ENCODE measurements at regions not wholly inside any gene's neighbourhood (a gene's known extent, or its start where the extent isn't known, plus 50 kb on each side); places are given as distances from the start of the nearest gene placed in this dataset.

DNA sequence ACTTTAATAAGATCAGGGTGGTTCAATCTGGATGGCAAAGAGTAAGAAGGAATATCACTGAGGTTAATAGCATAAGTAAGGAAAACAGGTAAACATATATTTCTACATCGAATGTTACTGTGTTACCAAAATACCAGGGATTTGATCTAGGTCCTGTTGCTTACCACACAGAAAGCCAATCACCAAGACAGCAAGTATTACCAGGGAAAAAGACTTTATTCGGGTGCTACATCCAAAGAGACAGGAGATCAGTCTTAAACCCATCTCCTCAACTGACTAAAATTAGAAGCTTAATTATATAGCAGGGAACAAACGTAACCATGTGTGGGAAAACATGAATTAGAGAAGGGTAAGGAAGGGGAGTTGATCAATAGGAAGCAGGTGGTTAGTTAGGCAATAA, 500.1 kb downstream of the EFNA5 start:
- Histone ChIP-seq H3K9me3 (ENCODE audit: low read depth, low read length) (no peaks in the 10 kb centered on the region), H3K27ac (no peak overlapping the region), H3K4me3 (no peak overlapping the region), H3K9ac (ENCODE audit: insufficient read length) (no peak overlapping the region), H3K36me3 (ENCODE audit: insufficient read depth, low read length) (no peaks in the 10 kb centered on the region)
- no peak for TF ChIP-seq POLR2AphosphoS5 (IDR thresholded peaks at IDR 0.05; ENCODE audit: borderline replicate concordance, low read depth, low read length)
- no peak for TF ChIP-seq EZH2 (IDR thresholded peaks at IDR 0.05)
- TF ChIP-seq FOXP2 (optimal IDR thresholded peaks at IDR 0.05; ENCODE audit: control extremely low read depth, extremely low read length, insufficient read depth): no peak
- no peak for DNase-seq (ENCODE audit: low read depth, low spot score)

DNA sequence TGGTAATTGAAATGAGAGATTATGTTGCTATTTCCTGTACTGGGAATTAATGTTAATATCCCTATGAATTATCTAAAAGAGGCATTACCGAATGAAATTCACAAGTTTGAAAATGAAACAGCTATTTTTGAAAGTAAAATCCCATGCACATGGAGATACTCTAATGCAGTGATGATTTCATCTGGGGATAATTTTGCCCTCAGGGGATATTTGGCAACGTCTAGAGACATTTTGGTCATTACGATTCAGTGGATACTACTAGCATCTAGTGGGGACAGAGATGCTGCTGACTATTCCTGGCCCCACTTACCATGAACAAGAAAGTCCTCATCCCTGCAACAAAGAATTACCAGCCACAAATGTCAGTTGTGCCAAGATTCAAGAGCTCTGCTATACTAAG, 500.9 kb downstream of the EFNA5 start:
- Histone ChIP-seq H3K36me3 (ENCODE audit: insufficient read depth, low read length) (no peaks in the 10 kb centered on the region), H3K4me3 (no peak overlapping the region), H3K27ac (no peak overlapping the region), H3K9me3 (ENCODE audit: low read depth, low read length) (no peaks in the 10 kb centered on the region), H3K9ac (ENCODE audit: insufficient read length) (no peak overlapping the region)
- DNase-seq (ENCODE audit: low read depth, low spot score): no peak
- no peak for TF ChIP-seq EZH2 (IDR thresholded peaks at IDR 0.05)
- no peak for TF ChIP-seq FOXP2 (optimal IDR thresholded peaks at IDR 0.05; ENCODE audit: control extremely low read depth, extremely low read length, insufficient read depth)
- no peak for TF ChIP-seq POLR2AphosphoS5 (IDR thresholded peaks at IDR 0.05; ENCODE audit: borderline replicate concordance, low read depth, low read length)

DNA sequence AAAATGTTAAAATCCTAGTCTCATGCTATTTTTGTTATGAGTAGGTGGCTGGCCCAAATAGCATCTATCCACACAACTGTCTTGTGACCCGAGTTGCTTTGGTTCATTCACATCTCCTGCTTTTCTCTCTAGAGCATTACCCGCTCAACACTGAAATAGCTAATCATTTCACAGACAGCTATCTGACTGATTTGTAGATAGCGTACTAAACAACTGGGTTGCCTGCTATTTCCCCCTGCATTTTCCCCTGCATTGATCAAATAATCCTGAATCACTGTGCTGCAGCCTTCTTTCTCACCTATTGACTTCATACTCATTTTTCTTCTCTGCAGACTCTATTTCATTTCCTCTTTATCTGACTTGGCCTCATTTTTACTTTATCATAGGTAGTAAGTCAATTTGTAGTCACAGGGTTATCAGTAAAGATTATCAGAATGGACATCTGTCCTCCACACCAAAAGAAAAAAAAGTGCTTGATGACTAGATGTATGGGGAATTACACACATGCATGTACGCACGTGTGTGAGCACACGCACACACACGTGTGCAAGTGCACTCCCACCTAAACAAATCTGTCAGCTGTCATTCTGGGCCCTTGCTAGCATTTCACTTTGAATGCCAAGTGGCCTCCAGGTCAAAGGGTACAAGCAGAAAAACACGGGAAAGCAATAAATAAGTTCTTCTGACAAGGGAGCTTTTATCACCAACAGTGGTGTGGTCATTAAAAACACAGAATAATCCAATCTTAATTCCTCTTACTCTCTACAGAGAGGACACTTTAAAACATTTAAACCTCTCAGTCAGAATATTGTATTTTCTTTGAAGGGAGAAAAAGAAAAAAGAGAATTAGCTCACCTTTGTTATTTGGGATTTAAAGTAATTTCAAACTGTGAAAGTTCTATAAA, 501.6 kb downstream of the EFNA5 start:
- TF ChIP-seq POLR2AphosphoS5 (IDR thresholded peaks at IDR 0.05; ENCODE audit: borderline replicate concordance, low read depth, low read length) (no peak), EZH2 (IDR thresholded peaks at IDR 0.05) (no peak), FOXP2 (optimal IDR thresholded peaks at IDR 0.05; ENCODE audit: control extremely low read depth, extremely low read length, insufficient read depth) (no peak)
- Histone ChIP-seq H3K9me3 (ENCODE audit: low read depth, low read length) (no peaks in the 10 kb centered on the region), H3K27ac (no peak overlapping the region), H3K9ac (ENCODE audit: insufficient read length) (no peak overlapping the region), H3K4me3 (no peak overlapping the region), H3K36me3 (ENCODE audit: insufficient read depth, low read length) (no peaks in the 10 kb centered on the region)
- DNase-seq (ENCODE audit: low read depth, low spot score): no peak

DNA sequence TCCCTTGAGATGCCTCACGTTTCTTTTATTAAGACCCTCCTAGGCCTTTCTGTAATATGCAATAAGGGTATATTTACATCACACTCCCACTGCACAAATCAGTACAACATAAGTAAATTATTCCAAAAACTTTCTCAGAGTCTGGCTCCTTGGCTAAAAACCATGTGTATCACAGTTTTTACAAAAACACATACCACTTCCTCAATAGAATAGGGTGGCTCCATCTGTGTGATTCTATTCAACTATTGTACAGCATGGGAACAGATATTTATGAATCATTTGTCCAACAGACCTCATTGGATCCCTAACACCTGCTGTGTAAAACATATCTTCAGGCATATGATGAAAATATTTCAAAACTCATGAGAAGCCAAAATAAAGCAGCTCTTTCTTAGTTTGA, 502.7 kb downstream of the EFNA5 start:
- Histone ChIP-seq H3K27ac (no peak overlapping the region), H3K36me3 (ENCODE audit: insufficient read depth, low read length) (no peaks in the 10 kb centered on the region), H3K9me3 (ENCODE audit: low read depth, low read length) (no peaks in the 10 kb centered on the region), H3K9ac (ENCODE audit: insufficient read length) (no peak overlapping the region), H3K4me3 (no peak overlapping the region)
- TF ChIP-seq EZH2 (IDR thresholded peaks at IDR 0.05) (no peak), FOXP2 (optimal IDR thresholded peaks at IDR 0.05; ENCODE audit: control extremely low read depth, extremely low read length, insufficient read depth) (no peak)
- DNase-seq (ENCODE audit: low read depth, low spot score): no peak

DNA sequence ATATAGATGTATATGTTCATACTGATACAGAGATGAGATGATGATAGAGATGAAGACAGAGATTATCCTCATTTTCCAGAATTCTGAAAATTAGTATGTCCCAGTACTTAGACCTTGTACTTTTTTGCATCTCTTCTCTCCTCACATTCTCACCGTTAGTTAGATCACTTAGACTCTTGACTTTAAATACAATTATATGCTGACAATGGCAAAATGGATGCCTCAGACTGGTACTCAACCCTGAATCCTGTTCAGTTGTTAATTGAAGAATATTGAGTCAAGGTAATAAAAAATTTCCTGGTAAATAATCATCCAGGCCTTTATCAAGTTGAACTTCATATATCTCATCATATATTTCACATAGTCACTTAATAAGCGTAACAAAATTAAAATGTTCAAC, 505.4 kb downstream of the EFNA5 start:
- DNase-seq (ENCODE audit: low read depth, low spot score): no peak
- no peak overlapping the region for H3K4me3 ChIP-seq
- no peak overlapping the region for H3K9ac ChIP-seq (ENCODE audit: insufficient read length)
- TF ChIP-seq POLR2AphosphoS5 (IDR thresholded peaks at IDR 0.05; ENCODE audit: borderline replicate concordance, low read depth, low read length) (no peak), FOXP2 (optimal IDR thresholded peaks at IDR 0.05; ENCODE audit: control extremely low read depth, extremely low read length, insufficient read depth) (no peak), EZH2 (IDR thresholded peaks at IDR 0.05) (no peak)
- no peaks in the 10 kb centered on the region for H3K9me3 ChIP-seq (ENCODE audit: low read depth, low read length)
- H3K36me3 ChIP-seq (ENCODE audit: insufficient read depth, low read length): no peaks in the 10 kb centered on the region
- H3K27ac ChIP-seq: no peak overlapping the region

DNA sequence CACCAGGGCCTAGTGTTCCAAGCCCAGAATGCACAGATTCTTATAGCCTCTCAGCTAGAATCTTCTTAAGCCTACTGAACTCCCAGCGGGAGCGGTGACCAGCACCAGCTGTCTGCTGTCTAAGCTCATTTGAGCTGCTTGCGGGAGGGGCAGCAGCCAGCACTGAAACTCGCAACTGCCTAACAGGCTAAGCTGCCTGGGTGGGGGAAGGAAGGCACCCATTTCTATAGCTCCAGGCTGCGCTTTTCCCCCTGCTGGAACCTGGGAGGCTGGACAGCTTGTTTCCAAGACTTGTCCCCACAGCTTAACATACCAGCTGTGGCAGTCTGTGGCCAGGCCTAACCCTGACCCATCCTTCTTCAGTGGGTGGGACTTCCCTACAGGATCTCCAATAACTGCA, 512.9 kb downstream of the EFNA5 start:
- Histone ChIP-seq H3K27ac (no peak overlapping the region), H3K4me3 (no peak overlapping the region), H3K36me3 (ENCODE audit: insufficient read depth, low read length) (no peaks in the 10 kb centered on the region), H3K9ac (ENCODE audit: insufficient read length) (no peak overlapping the region), H3K9me3 (ENCODE audit: low read depth, low read length) (no peaks in the 10 kb centered on the region)
- TF ChIP-seq POLR2AphosphoS5 (IDR thresholded peaks at IDR 0.05; ENCODE audit: borderline replicate concordance, low read depth, low read length) (no peak), FOXP2 (optimal IDR thresholded peaks at IDR 0.05; ENCODE audit: control extremely low read depth, extremely low read length, insufficient read depth) (no peak), EZH2 (IDR thresholded peaks at IDR 0.05) (no peak)
- no peak for DNase-seq (ENCODE audit: low read depth, low spot score)

DNA sequence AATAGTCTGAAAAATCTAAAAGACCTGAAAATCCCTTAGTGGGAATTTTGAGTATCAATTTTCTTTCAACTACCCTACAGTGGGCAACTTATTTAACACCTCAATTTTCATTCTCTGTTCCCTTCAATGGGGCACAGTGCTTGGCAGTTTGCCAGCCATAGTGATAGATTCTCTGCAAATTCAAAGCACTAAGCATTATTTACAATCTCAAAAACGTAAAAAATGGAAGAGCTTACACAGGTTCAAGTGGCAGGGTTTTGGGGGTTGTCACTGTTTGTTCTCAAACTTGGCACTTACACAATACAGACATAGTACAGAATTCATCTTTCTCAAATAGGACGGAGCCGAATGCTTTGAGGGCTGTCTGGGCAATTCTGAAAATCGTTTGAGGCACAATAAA, 515.0 kb downstream of the EFNA5 start:
- DNase-seq (ENCODE audit: low read depth, low spot score): no peak
- no peak overlapping the region for H3K9ac ChIP-seq (ENCODE audit: insufficient read length)
- no peaks in the 10 kb centered on the region for H3K9me3 ChIP-seq (ENCODE audit: low read depth, low read length)
- H3K4me3 ChIP-seq: no peak overlapping the region
- H3K36me3 ChIP-seq (ENCODE audit: insufficient read depth, low read length): no peaks in the 10 kb centered on the region
- H3K27ac ChIP-seq: no peak overlapping the region
- TF ChIP-seq FOXP2 (optimal IDR thresholded peaks at IDR 0.05; ENCODE audit: control extremely low read depth, extremely low read length, insufficient read depth) (no peak), POLR2AphosphoS5 (IDR thresholded peaks at IDR 0.05; ENCODE audit: borderline replicate concordance, low read depth, low read length) (no peak), EZH2 (IDR thresholded peaks at IDR 0.05) (no peak)

DNA sequence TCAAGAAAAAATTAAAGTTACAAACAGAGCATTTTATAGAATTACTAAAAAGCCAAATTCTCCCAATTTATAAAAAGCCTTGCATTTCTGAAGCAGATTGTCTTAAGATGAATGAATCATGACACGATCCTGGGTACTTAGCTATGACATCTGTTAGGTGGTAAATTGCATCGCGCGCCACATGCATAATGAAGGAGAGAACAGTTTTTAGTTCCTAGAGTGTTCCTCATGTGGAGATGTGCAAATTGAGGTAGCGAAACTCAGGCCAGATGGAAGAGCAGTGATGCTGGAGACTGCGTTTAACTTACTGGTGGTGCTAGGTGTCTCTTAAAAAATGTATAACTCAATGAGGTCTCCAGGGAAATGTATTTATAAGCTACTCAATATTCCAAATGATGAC, 516.1 kb downstream of the EFNA5 start:
- H3K36me3 ChIP-seq (ENCODE audit: insufficient read depth, low read length): no peaks in the 10 kb centered on the region
- TF ChIP-seq POLR2AphosphoS5 (IDR thresholded peaks at IDR 0.05; ENCODE audit: borderline replicate concordance, low read depth, low read length) (no peak), FOXP2 (optimal IDR thresholded peaks at IDR 0.05; ENCODE audit: control extremely low read depth, extremely low read length, insufficient read depth) (no peak), EZH2 (IDR thresholded peaks at IDR 0.05) (no peak)
- H3K9me3 ChIP-seq (ENCODE audit: low read depth, low read length): no peaks in the 10 kb centered on the region
- H3K9ac ChIP-seq (ENCODE audit: insufficient read length): no peak overlapping the region
- no peak overlapping the region for H3K4me3 ChIP-seq
- DNase-seq (ENCODE audit: low read depth, low spot score): no peak
- no peak overlapping the region for H3K27ac ChIP-seq

Data from SK-N-MC (cell line).